ENCODE measurements at regions not wholly inside any gene's neighbourhood (a gene's known extent, or its start where the extent isn't known, plus 50 kb on each side); places are given as distances from the start of the nearest gene placed in this dataset.

GRCh38 chr10:42988517-42989395, 88.1 kb upstream of the RET start:
- H3K27ac Mint-ChIP-seq (ENCODE audit: unreplicated experiment) = no peak overlapping the region
- Histone ChIP-seq H3K4me2 (ENCODE audit: low read length) (no peak overlapping the region), H3K36me3 (ENCODE audit: insufficient read depth, low read length) (no peaks in the 10 kb centered on the region), H3K4me1 (ENCODE audit: insufficient read depth, low read length) (no peaks in the 10 kb centered on the region), H3K9me3 (ENCODE audit: insufficient read depth, low read depth, low read length) (no peaks in the 10 kb centered on the region), H3K9ac (ENCODE audit: low read length) (no peak overlapping the region), H2AFZ (ENCODE audit: low read depth, low read length) (no peak overlapping the region), H3K27ac (ENCODE audit: low read depth, low read length) (no peak overlapping the region), H3K79me2 (ENCODE audit: insufficient read depth, low read length) (no peaks in the 10 kb centered on the region), H3K4me3 (ENCODE audit: insufficient read depth, low read depth, low read length) (no peak overlapping the region), H3K27me3 (ENCODE audit: insufficient read depth, low read length) (no peaks in the 10 kb centered on the region), H4K20me1 (ENCODE audit: insufficient read depth, low read length) (no peaks in the 10 kb centered on the region)
- no peak for DNase-seq (ENCODE audit: low read depth)
- TF ChIP-seq CTCF (IDR thresholded peaks at IDR 0.05; ENCODE audit: insufficient read depth, low read depth, low read length) (no peak), EZH2 (IDR thresholded peaks at IDR 0.05; ENCODE audit: insufficient read depth, low read length) (no peak)
- H3K4me3 Mint-ChIP-seq (ENCODE audit: unreplicated experiment) = no peak overlapping the region
- H3K9me3 Mint-ChIP-seq (ENCODE audit: unreplicated experiment) = peaks cover 13% of the 10 kb centered on the region
- H3K4me1 Mint-ChIP-seq (ENCODE audit: low read depth, unreplicated experiment) = peaks cover 7% of the 10 kb centered on the region
- peaks cover 24% of the 10 kb centered on the region for H3K27me3 Mint-ChIP-seq (ENCODE audit: low read depth, unreplicated experiment)
- H3K36me3 Mint-ChIP-seq (ENCODE audit: low read depth, unreplicated experiment) = peaks cover 3% of the 10 kb centered on the region
- no peak for FAIRE-seq

- no peak for FAIRE-seq
- no peak overlapping the region for H3K4me2 ChIP-seq (ENCODE audit: low read length)
- no peaks in the 10 kb centered on the region for H3K27me3 ChIP-seq (ENCODE audit: insufficient read depth, low read length)
- H3K4me3 ChIP-seq (ENCODE audit: insufficient read depth, low read depth, low read length) = no peak overlapping the region
- H3K4me1 Mint-ChIP-seq (ENCODE audit: low read depth, unreplicated experiment) = peaks cover 7% of the 10 kb centered on the region
- H3K79me2 ChIP-seq (ENCODE audit: insufficient read depth, low read length) = no peaks in the 10 kb centered on the region
- peaks cover 21% of the 10 kb centered on the region for H3K27me3 Mint-ChIP-seq (ENCODE audit: low read depth, unreplicated experiment)
- TF ChIP-seq CTCF (IDR thresholded peaks at IDR 0.05; ENCODE audit: insufficient read depth, low read depth, low read length) (no peak), EZH2 (IDR thresholded peaks at IDR 0.05; ENCODE audit: insufficient read depth, low read length) (no peak)
- H3K27ac ChIP-seq (ENCODE audit: low read depth, low read length) = no peak overlapping the region
- no peak overlapping the region for H2AFZ ChIP-seq (ENCODE audit: low read depth, low read length)
- no peaks in the 10 kb centered on the region for H3K9me3 ChIP-seq (ENCODE audit: insufficient read depth, low read depth, low read length)
- H3K27ac Mint-ChIP-seq (ENCODE audit: unreplicated experiment) = no peak overlapping the region
- H3K9me3 Mint-ChIP-seq (ENCODE audit: unreplicated experiment) = peaks cover 13% of the 10 kb centered on the region
- H3K9ac ChIP-seq (ENCODE audit: low read length) = no peak overlapping the region
- no peaks in the 10 kb centered on the region for H3K4me1 ChIP-seq (ENCODE audit: insufficient read depth, low read length)
- H3K4me3 Mint-ChIP-seq (ENCODE audit: unreplicated experiment) = no peak overlapping the region
- no peaks in the 10 kb centered on the region for H3K36me3 ChIP-seq (ENCODE audit: insufficient read depth, low read length)
- DNase-seq (ENCODE audit: low read depth) = no peak
- no peaks in the 10 kb centered on the region for H4K20me1 ChIP-seq (ENCODE audit: insufficient read depth, low read length)
- peaks cover 3% of the 10 kb centered on the region for H3K36me3 Mint-ChIP-seq (ENCODE audit: low read depth, unreplicated experiment)
Observed at GRCh38 chr10:42989481-42989921, 87.4 kb upstream of the RET start.

Measured in astrocyte (in vitro differentiated cells and primary cell).